Neural progenitor cell (in vitro differentiated cells): ENCODE measurements at regions not wholly inside any gene's neighbourhood (a gene's known extent, or its start where the extent isn't known, plus 50 kb on each side); places are given as distances from the start of the nearest gene placed in this dataset.

Experiments used
- CTCF ChIP-seq: fragments of 200-600 bp; sonication (generic); IDR thresholded peaks from 2 replicates; pipeline ENCODE4 v1.5.1; 2017; ENCODE audit warnings: antibody characterized with exemption, mild to moderate bottlenecking
- EZH2 ChIP-seq: fragments of 200-600 bp; sonication (generic); IDR thresholded peaks from 2 replicates; pipeline ENCODE4 v1.6.1; 2017; ENCODE audit warnings: antibody characterized with exemption, mild to moderate bottlenecking, moderate library complexity
- EZH2phosphoT487 ChIP-seq: fragments of 200-600 bp; sonication (generic); IDR thresholded peaks from 2 replicates; pipeline ENCODE4 v1.6.1; 2017; ENCODE audit warnings: antibody characterized with exemption

DNA sequence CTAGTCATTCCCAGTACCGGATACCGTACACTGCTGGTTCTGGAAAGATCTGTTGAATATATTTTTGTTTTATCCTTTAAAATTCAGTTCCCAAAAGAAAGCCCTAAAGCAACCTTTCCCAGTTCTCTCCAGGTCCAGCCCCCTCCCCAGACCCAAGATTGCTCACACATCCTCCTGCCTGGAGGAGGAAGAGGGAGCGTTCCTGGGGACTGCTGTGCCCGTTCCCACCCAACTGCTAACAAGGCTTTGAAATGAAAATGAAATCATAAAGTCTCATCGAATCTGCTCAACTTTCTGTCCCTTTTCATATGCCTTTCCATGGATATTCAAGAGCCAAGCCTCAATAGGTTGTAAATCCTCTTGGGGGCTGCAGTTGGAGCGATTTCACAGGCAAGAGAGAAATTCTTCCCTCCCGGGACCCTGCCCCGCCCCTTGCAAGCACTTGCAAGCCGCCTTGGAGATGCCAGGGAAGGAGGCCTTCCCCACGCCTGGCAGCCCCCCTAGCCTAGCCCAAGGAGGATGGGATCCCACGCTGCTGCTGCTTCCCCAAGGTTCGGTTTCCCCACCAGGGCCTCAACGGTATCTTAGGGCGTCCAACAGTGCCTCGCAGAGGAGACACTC lies 113.2 kb upstream of the CACHD1 start:
- TF ChIP-seq CTCF (no peak), EZH2 (no peak), EZH2phosphoT487 (no peak)
